ENCODE measurements at regions not wholly inside any gene's neighbourhood (a gene's known extent, or its start where the extent isn't known, plus 50 kb on each side); places are given as distances from the start of the nearest gene placed in this dataset.

DNA sequence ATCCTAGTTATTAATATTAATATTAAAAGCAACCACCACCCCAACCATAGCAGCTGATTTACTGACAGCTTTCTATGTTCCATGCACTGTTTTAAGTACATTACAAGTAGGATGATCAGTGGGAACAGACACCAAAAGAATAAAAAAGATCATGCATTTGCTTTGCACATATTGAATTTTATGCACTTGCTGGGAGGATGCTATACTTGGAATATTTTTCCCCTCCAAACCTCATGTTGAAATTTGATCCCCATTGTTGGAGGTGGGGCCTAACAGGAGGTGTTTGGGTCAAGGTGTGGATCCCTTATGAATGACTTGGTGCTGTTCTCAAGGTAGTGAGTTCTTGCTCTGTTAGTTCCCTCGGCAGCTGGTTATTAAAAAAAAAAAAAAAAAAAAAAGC is 178.9 kb upstream of the MYLIP start:
- Histone ChIP-seq H3K27ac (no peak overlapping the region), H3K9me3 (no peaks in the 10 kb centered on the region), H3K27me3 (ENCODE audit: low read depth) (no peaks in the 10 kb centered on the region), H3K4me1 (peaks cover 44% of the 10 kb centered on the region), H3K36me3 (no peaks in the 10 kb centered on the region), H3K4me3 (no peak overlapping the region)
- DNase-seq (no peak), ATAC-seq (no peak)
- intact Hi-C loops (cut with DNase I) = no loop called here
- TF ChIP-seq, protein P1, sequence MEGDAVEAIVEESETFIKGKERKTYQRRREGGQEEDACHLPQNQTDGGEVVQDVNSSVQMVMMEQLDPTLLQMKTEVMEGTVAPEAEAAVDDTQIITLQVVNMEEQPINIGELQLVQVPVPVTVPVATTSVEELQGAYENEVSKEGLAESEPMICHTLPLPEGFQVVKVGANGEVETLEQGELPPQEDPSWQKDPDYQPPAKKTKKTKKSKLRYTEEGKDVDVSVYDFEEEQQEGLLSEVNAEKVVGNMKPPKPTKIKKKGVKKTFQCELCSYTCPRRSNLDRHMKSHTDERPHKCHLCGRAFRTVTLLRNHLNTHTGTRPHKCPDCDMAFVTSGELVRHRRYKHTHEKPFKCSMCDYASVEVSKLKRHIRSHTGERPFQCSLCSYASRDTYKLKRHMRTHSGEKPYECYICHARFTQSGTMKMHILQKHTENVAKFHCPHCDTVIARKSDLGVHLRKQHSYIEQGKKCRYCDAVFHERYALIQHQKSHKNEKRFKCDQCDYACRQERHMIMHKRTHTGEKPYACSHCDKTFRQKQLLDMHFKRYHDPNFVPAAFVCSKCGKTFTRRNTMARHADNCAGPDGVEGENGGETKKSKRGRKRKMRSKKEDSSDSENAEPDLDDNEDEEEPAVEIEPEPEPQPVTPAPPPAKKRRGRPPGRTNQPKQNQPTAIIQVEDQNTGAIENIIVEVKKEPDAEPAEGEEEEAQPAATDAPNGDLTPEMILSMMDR (IDR thresholded peaks at IDR 0.05) = no peak

DNA sequence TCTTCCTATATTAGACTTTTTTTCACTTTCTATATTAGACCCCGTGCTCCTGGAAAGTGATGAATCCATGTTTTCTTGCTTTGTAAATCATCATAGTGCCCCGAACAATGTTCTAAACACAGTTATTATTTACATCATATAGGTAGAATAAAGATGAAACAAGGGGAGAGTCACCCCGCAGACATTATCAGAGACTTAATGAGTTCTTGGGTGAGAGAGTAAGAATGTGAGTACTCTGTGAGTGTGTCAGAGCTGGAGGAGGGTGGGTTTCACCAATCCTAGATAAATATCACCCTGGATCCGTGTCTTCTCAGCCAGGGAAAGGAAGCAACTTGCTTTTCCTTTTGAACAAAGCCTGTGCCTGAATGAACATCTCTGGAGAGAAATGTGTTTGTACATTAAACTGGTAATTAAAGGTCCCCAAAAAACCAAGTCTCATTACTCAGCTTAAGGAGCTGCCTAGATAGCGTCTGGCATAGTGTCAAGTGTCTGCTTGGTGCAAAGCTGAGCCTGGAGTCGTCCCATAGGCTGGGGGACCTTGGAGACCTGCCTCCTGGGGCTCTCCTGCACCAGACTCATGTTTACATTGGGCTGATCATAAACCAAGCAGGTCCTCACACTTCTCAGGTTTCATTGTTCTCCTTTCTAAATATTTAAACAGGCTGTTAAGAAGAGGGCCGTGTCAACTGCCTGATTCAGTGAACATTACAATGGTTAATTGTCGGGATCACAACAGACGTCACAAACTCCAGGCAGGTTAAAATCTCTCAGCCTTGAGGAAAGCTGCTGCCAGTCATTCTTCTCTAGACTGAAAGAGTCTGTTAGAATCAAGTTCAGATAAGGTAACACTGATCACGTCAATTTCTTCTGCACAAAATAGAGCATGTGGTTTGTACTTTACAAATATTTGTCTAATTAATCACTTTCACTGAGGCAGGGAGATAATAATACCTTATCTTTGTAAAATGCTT is 179.7 kb upstream of the MYLIP start:
- DNase-seq (peak; percentile 59), ATAC-seq (peak; percentile 89 to 93)
- no peaks in the 10 kb centered on the region for H3K9me3 ChIP-seq
- H3K27ac ChIP-seq = no peak overlapping the region
- TF ChIP-seq, protein P1 (IDR thresholded peaks at IDR 0.05) = no peak
- H3K36me3 ChIP-seq = no peaks in the 10 kb centered on the region
- no peaks in the 10 kb centered on the region for H3K27me3 ChIP-seq (ENCODE audit: low read depth)
- no peak overlapping the region for H3K4me3 ChIP-seq
- intact Hi-C loops (cut with DNase I) = no loop called here
- peaks cover 44% of the 10 kb centered on the region for H3K4me1 ChIP-seq

DNA sequence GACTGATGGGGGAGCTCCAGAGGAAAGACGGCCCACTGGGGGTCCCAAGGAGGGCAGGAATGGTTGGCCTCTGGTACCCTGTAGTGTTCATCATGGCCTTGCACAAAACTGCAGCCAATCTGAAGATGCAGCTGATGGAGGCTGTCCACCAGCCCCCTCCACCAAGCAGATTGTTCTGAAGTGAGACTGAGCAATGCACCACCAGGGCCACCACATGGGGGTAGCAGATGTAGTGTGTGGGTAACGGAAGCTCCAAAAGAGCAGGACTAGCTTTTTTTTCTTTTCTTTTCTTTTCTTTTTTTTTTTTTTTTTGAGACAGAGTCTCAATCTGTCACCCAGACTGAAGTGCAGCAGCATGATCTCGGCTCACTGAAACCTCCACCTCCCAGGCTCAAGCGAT is 181.0 kb upstream of the MYLIP start:
- Histone ChIP-seq H3K9me3 (no peaks in the 10 kb centered on the region), H3K27ac (no peak overlapping the region), H3K4me3 (no peak overlapping the region), H3K4me1 (peaks cover 31% of the 10 kb centered on the region), H3K27me3 (ENCODE audit: low read depth) (no peaks in the 10 kb centered on the region), H3K36me3 (no peaks in the 10 kb centered on the region)
- TF ChIP-seq, protein P1 (IDR thresholded peaks at IDR 0.05) = no peak
- intact Hi-C loops (cut with DNase I) = no loop called here
- no peak for DNase-seq
- ATAC-seq = no peak

DNA sequence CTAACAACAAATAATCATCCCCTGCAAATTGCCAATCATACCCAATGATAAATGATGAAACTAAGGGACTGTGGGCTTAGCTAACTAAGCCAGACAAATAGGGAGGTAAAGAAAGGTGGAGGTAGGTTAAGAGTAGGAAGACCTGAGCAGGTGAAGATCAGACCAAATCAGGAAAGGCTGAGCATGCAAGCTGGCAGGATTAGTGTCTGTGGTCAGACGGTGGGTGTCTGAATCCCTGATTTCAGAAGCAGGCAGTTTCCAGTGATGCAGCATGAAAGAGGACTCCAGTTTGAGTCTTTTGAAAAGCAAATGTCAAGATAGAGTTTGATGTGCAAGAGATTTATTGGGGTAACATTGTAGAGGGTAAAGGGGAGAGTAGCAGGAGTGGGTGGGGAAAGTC is 181.4 kb upstream of the MYLIP start:
- H3K27me3 ChIP-seq (ENCODE audit: low read depth) = no peaks in the 10 kb centered on the region
- no peak for ATAC-seq
- DNase-seq = no peak
- H3K27ac ChIP-seq = no peak overlapping the region
- no peaks in the 10 kb centered on the region for H3K9me3 ChIP-seq
- H3K4me3 ChIP-seq = no peak overlapping the region
- peaks cover 27% of the 10 kb centered on the region for H3K4me1 ChIP-seq
- intact Hi-C loops (cut with DNase I) = no loop called here
- TF ChIP-seq, protein P1 (IDR thresholded peaks at IDR 0.05) = no peak
- H3K36me3 ChIP-seq = no peaks in the 10 kb centered on the region

DNA sequence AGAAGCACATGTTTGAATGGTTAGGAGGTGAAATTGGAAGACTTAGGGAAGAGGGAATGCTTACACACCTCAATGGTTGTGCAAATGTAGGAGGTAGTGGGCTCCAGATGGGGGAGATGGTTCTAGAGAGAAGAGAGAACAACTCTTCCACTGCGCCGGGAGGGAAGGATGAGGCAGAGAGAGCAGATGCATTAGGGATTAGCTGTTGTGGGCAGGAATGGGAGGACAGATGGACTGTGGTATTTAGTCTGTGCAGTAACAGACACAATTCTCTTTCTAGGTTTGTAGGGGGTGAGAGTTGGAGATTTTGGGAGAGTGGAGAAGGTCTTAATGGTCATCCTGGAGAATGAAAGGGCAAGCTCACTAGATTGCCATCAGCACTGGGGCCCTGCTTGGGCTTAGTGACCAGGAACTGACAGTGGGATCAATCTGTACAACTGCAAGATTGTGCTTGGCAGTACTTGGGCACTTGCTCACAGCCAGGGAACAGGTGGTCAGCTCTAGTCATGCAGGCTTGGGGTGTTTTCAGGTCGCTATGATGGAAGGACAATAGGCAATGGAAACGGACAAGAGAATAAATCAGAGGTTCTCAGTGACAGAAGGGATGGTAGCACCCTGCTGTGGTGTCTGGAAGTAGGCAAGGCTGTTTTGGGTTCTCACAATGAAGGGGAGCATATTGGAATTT is 182.0 kb upstream of the MYLIP start:
- Histone ChIP-seq H3K27ac (no peak overlapping the region), H3K9me3 (no peaks in the 10 kb centered on the region), H3K4me1 (peaks cover 21% of the 10 kb centered on the region), H3K27me3 (ENCODE audit: low read depth) (no peaks in the 10 kb centered on the region), H3K4me3 (no peak overlapping the region), H3K36me3 (no peaks in the 10 kb centered on the region)
- ATAC-seq = no peak
- DNase-seq = no peak
- intact Hi-C loops (cut with DNase I) = no loop called here
- TF ChIP-seq, protein P1 (IDR thresholded peaks at IDR 0.05) = no peak

Data from lower lobe of right lung (tissue), 2 donors.